Prostate gland (tissue), 2 donors: ENCODE measurements at regions not wholly inside any gene's neighbourhood (a gene's known extent, or its start where the extent isn't known, plus 50 kb on each side); places are given as distances from the start of the nearest gene placed in this dataset.

Experiments used
- DNase-seq: peaks from one replicate; pipeline ENCODE4 v3.0.0-alpha.2; 2019; ENCODE audit warnings: low spot score
- H3K27ac ChIP-seq, 2 donors: fragments of 200-600 bp; sonication (generic); 2 replicates each; pipeline ENCODE4 v1.5.1; 2017 to 2019
- H3K27me3 ChIP-seq: fragments of 200-600 bp; sonication (generic); replicated peaks from 2 replicates; pipeline ENCODE4 v1.5.1; 2019; ENCODE audit not compliant: insufficient read depth
- H3K36me3 ChIP-seq, 2 donors: fragments of 200-600 bp; sonication (generic); 1 replicate in 1 of 2; 2 replicates in 1 of 2; pipeline versions ENCODE4 v1.5.1 to v1.8.1; 2017 to 2019
- H3K4me1 ChIP-seq: fragments of 200-600 bp; sonication (generic); replicated peaks from 2 replicates; pipeline ENCODE4 v1.5.1; 2019
- H3K4me3 ChIP-seq, 2 donors: fragments of 200-600 bp; sonication (generic); 2 replicates each; pipeline ENCODE4 v1.5.1; 2017 to 2019
- H3K9me3 ChIP-seq: fragments of 200-600 bp; sonication (generic); 2 replicates; pipeline ENCODE4 v1.5.1; 2017
- POLR2A ChIP-seq: fragments of 450-650 bp; IDR thresholded peaks from one replicate; pipeline ENCODE4 v1.6.1; 2016; ENCODE audit warnings: antibody characterized with exemption, mild to moderate bottlenecking
- POLR2AphosphoS5 ChIP-seq: sonication (generic); formaldehyde crosslinking; IDR thresholded peaks from one replicate; pipeline ENCODE4 v1.6.1; 2017; ENCODE audit warnings: antibody characterized with exemption
- WGBS: methylation state at CpG from one replicate; pipeline ENCODE4 v1.1.5; 2018; 5-methylcytosine and 5-hydroxymethylcytosine counted together
- intact Hi-C: fragments of 100-400 bp; cut with DNase I; formaldehyde crosslinking; loops from one replicate; pipeline ENCODE4 v1.14.2; 2022
- TF ChIP-seq, protein P1 (sequence below), 4 experiments: fragments of 200-600 bp in 2 of 4; fragments of 450-650 bp in 2 of 4; sonication (generic) in 2 of 4; IDR thresholded peaks; 1 replicate in 3 of 4; 2 replicates in 1 of 4; pipeline ENCODE4 v1.5.1; 2016 to 2019; ENCODE audit warnings: antibody characterized with exemption in 4 of 4, mild to moderate bottlenecking in 2 of 4, moderate library complexity in 2 of 4

DNA sequence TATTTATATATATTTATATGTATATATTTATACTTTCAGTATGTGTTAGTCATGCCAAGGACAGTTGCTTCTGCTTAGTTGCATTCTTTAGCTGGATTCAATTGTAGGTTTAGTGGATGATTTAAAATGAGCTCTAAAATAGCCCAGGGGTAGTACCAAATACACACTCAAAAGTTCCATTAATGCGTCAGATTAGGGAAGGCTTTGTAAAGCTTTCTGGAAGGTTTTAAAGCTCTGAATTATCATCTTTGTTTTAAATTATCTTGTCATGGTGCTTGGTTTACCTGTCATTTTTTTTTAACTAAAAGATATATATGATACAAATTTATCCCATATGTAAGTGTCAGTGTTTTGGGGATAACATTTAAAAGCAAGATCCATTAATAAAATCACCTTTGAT is 242.7 kb upstream of the ADAMTS5 start:
- H3K27me3 ChIP-seq: no peaks in the 10 kb centered on the region
- H3K4me3 ChIP-seq: no peak overlapping the region
- no peak for TF ChIP-seq POLR2A
- TF ChIP-seq, protein P1, sequence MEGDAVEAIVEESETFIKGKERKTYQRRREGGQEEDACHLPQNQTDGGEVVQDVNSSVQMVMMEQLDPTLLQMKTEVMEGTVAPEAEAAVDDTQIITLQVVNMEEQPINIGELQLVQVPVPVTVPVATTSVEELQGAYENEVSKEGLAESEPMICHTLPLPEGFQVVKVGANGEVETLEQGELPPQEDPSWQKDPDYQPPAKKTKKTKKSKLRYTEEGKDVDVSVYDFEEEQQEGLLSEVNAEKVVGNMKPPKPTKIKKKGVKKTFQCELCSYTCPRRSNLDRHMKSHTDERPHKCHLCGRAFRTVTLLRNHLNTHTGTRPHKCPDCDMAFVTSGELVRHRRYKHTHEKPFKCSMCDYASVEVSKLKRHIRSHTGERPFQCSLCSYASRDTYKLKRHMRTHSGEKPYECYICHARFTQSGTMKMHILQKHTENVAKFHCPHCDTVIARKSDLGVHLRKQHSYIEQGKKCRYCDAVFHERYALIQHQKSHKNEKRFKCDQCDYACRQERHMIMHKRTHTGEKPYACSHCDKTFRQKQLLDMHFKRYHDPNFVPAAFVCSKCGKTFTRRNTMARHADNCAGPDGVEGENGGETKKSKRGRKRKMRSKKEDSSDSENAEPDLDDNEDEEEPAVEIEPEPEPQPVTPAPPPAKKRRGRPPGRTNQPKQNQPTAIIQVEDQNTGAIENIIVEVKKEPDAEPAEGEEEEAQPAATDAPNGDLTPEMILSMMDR (IDR thresholded peaks at IDR 0.05): no peak
- TF ChIP-seq POLR2AphosphoS5: no peak
- no peaks in the 10 kb centered on the region for H3K36me3 ChIP-seq
- H3K27ac ChIP-seq: no peak overlapping the region
- intact Hi-C loops: no loop called here
- no peak for DNase-seq
- WGBS: 85% methylated on average over 1 of the region's 1 CpG
- no peaks in the 10 kb centered on the region for H3K4me1 ChIP-seq
- no peaks in the 10 kb centered on the region for H3K9me3 ChIP-seq

DNA sequence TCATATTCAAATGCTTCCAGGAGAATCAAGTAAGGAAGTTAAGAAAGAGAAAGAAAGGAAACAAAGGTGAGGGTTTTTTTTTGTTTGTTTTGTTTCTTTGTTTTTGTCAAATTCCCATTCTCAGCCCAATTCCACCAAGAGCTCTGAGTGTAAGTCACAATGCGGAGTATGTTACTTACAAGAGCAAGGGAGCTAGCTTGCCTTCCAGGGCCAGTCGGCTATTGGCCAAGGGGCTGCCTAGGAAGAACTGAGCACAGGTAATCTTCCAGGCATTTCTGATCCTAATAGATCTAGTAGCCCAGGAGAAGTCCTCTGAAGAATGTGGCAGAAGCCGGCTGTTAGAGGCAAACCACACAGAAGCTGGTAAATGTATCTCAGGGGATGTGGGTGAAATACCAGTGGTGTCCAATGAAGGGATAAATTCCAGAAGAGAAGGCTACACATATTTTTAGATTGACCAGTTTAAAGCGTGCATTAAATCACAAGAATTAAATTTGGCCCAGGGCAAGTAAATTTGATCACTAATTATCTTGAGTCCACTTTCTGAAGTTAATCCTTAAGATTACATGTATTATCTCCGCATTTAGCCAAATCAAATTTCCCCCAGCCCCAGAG is 239.6 kb upstream of the ADAMTS5 start:
- H3K27me3 ChIP-seq: no peaks in the 10 kb centered on the region
- H3K36me3 ChIP-seq: no peaks in the 10 kb centered on the region
- intact Hi-C loops: no loop called here
- no peaks in the 10 kb centered on the region for H3K4me1 ChIP-seq
- H3K9me3 ChIP-seq: no peaks in the 10 kb centered on the region
- H3K27ac ChIP-seq: no peak overlapping the region
- no peak overlapping the region for H3K4me3 ChIP-seq
- no peak for TF ChIP-seq POLR2AphosphoS5
- TF ChIP-seq, protein P1 (IDR thresholded peaks at IDR 0.05): no peak
- DNase-seq: no peak
- 84% methylated on average over 5 of the region's 5 CpGs for WGBS

DNA sequence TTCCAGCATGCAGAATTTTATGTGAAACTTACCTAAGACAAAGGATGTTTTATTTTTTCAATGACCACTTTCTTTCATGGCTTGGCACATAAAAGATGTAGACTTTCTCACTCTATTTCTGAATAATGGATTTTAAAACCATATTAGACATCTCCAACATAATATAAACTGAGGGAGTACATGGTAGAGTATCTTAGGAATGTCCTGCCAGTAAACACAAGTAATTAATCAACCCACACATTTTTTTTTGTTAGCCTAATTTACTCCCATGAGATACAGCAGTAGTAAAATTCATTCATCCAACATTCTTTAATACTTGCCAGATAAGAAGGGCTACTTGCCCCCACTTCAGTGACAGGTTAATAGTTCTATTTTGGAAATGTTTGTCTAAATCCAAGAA is 235.4 kb upstream of the ADAMTS5 start:
- intact Hi-C loops: no loop called here
- Histone ChIP-seq H3K36me3 (no peaks in the 10 kb centered on the region), H3K27me3 (no peaks in the 10 kb centered on the region), H3K9me3 (no peaks in the 10 kb centered on the region), H3K27ac (no peak overlapping the region), H3K4me1 (no peaks in the 10 kb centered on the region), H3K4me3 (no peak overlapping the region)
- TF ChIP-seq POLR2A (no peak), POLR2AphosphoS5 (no peak)
- TF ChIP-seq, protein P1 (IDR thresholded peaks at IDR 0.05): no peak
- no peak for DNase-seq

DNA sequence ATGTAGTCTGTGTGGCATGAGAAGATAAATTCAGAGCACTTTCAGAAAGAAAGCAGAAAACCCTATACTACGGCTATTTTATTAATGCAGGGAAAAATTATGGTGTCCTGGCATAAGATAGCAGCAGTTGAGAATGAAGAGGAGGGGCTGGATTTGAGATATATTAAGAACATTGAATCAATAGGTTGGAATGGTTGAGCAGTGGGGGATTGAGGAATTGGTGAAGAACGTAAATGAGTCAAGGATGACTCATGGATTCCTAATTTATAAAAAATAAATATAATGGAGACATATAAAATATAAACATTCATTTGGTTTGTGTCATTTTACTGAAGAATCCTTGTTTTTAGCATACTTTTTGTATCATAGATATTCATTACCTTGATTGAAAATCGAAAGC is 234.3 kb upstream of the ADAMTS5 start:
- TF ChIP-seq POLR2AphosphoS5 (no peak), POLR2A (no peak)
- TF ChIP-seq, protein P1 (IDR thresholded peaks at IDR 0.05): no peak
- Histone ChIP-seq H3K27me3 (no peaks in the 10 kb centered on the region), H3K27ac (no peak overlapping the region), H3K9me3 (no peaks in the 10 kb centered on the region), H3K4me1 (no peaks in the 10 kb centered on the region), H3K4me3 (no peak overlapping the region), H3K36me3 (no peaks in the 10 kb centered on the region)
- no peak for DNase-seq
- 97% methylated on average over 3 of the region's 3 CpGs for WGBS
- intact Hi-C loops: no loop called here

DNA sequence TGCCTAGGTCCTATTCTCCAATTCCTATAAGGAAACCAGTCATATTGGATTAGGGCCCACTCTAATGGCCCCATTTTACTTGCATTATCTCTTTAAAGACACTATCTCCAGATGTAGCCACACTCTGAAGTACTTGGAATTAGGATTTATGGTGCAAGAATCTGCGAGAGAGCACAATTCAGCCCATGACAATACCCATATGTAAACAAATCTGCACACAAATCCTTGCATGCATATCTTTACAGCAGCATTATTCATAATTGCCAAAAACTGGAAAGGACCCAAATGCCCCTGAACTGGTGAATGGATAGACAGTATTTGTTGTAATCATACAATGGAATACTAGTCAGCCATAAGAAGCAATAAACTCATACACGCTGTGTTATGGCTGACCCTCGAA is 229.8 kb upstream of the ADAMTS5 start:
- intact Hi-C loops: no loop called here
- TF ChIP-seq, protein P1 (IDR thresholded peaks at IDR 0.05): no peak
- TF ChIP-seq POLR2AphosphoS5: no peak
- TF ChIP-seq POLR2A: no peak
- Histone ChIP-seq H3K4me3 (no peak overlapping the region), H3K36me3 (no peaks in the 10 kb centered on the region), H3K27ac (no peak overlapping the region), H3K27me3 (no peaks in the 10 kb centered on the region), H3K9me3 (no peaks in the 10 kb centered on the region), H3K4me1 (no peaks in the 10 kb centered on the region)
- 89% methylated on average over 3 of the region's 3 CpGs for WGBS
- DNase-seq: no peak
